H1 (cell line): ENCODE measurements at regions not wholly inside any gene's neighbourhood (a gene's known extent, or its start where the extent isn't known, plus 50 kb on each side); places are given as distances from the start of the nearest gene placed in this dataset.

Experiments
- CTCF ChIA-PET: fragments of 300-600 bp; sonication (Branson Sonifier 250); formaldehyde crosslinking; loops from one replicate; lab custom pipeline; 2021; ENCODE audit not compliant: partially characterized antibody; lab: Charles Lee
- POLR2A ChIA-PET: fragments of 300-600 bp; sonication (Branson Sonifier 250); formaldehyde crosslinking; loops from one replicate; lab custom pipeline; 2021; ENCODE audit warnings: inconsistent platforms; ENCODE audit not compliant: partially characterized antibody; lab: Charles Lee
- DNase-seq, 2 experiments: peaks; one replicate each; pipeline versions ENCODE4 v3.0.0 to v3.0.0-alpha.2; 2010 to 2022; ENCODE audit warnings: low spot score in 2 of 2, low read depth in 1 of 2, mixed read lengths in 1 of 2
- FAIRE-seq: peaks from 2 replicates; lab custom pipeline; 2011; peaks lifted over from hg19 to GRCh38; lab: Jason Lieb, UNC
- H2AFZ ChIP-seq: 2 replicates; pipeline ENCODE4 v1.8.1; 2012; ENCODE audit warnings: low read length, inconsistent platforms
- H2AK5ac ChIP-seq: 2 replicates; pipeline ENCODE4 v1.6.1; 2013; ENCODE audit warnings: low read depth, low read length
- H2BK120ac ChIP-seq: replicated peaks from 2 replicates; pipeline ENCODE3; 2013; ENCODE audit warnings: low read depth, low read length, inconsistent platforms
- H2BK12ac ChIP-seq: 2 replicates; pipeline ENCODE4 v1.6.1; 2013; ENCODE audit warnings: low read depth, low read length
- H2BK15ac ChIP-seq: 2 replicates; pipeline ENCODE4 v1.6.1; 2013; ENCODE audit warnings: low read length
- H2BK20ac ChIP-seq: 2 replicates; pipeline ENCODE4 v1.6.1; 2013; ENCODE audit warnings: low read length
- H2BK5ac ChIP-seq: 2 replicates; pipeline ENCODE4 v1.6.1; 2013; ENCODE audit warnings: low read depth, low read length
- H3K14ac ChIP-seq: 2 replicates; pipeline ENCODE4 v1.6.1; 2013; ENCODE audit warnings: inconsistent platforms; ENCODE audit not compliant: insufficient read length
- H3K18ac ChIP-seq: 2 replicates; pipeline ENCODE4 v1.6.1; 2013; ENCODE audit warnings: low read length; ENCODE audit errors: extremely low read depth
- H3K23ac ChIP-seq: 2 replicates; pipeline ENCODE4 v1.6.1; 2013; ENCODE audit warnings: inconsistent platforms; ENCODE audit not compliant: insufficient read length
- H3K23me2 ChIP-seq: 2 replicates; pipeline ENCODE4 v1.6.1; 2013; ENCODE audit warnings: low read depth, low read length
- H3K27ac ChIP-seq: 2 replicates; pipeline ENCODE4 v1.6.1; 2011; ENCODE audit warnings: low read depth, low read length, inconsistent platforms
- H3K27me3 ChIP-seq, 4 experiments: replicated peaks in 1 of 4; 1 replicate in 1 of 4; 2 replicates in 3 of 4; pipeline versions ENCODE4 v1.6.1 to v1.8.1; 2011 to 2013; ENCODE audit warnings: low read length in 3 of 4, mild to moderate bottlenecking in 3 of 4, inconsistent platforms in 2 of 4, mixed read lengths in 2 of 4, moderate library complexity in 1 of 4; ENCODE audit not compliant: control insufficient read depth in 3 of 4, insufficient read depth in 3 of 4; ENCODE audit errors: extremely low read depth in 1 of 4
- H3K36me3 ChIP-seq, 4 experiments: 2 replicates each; pipeline versions ENCODE4 v1.6.1 to v1.8.1; 2011 to 2013; ENCODE audit warnings: mild to moderate bottlenecking in 4 of 4, low read length in 3 of 4, moderate library complexity in 2 of 4, control low read depth in 1 of 4, inconsistent platforms in 1 of 4; ENCODE audit not compliant: insufficient read depth in 4 of 4, control insufficient read depth in 2 of 4
- H3K4ac ChIP-seq: replicated peaks from 2 replicates; pipeline ENCODE3; 2013; ENCODE audit warnings: low read length, low read depth, mixed read lengths, inconsistent platforms; ENCODE audit not compliant: insufficient read length
- H3K4me1 ChIP-seq, 4 experiments: replicated peaks in 1 of 4; 1 replicate in 1 of 4; 2 replicates in 3 of 4; pipeline versions ENCODE4 v1.6.1 to v1.8.1; 2011 to 2013; ENCODE audit warnings: low read length in 3 of 4, inconsistent platforms in 2 of 4, mixed read lengths in 1 of 4; ENCODE audit not compliant: insufficient read depth in 4 of 4, control insufficient read depth in 3 of 4
- H3K4me2 ChIP-seq, 2 experiments: 2 replicates each; pipeline versions ENCODE4 v1.6.1 to v1.8.1; 2011 to 2013; ENCODE audit warnings: low read depth in 2 of 2, low read length in 2 of 2, control low read depth in 1 of 2, inconsistent platforms in 1 of 2, mild to moderate bottlenecking in 1 of 2; ENCODE audit not compliant: insufficient read depth in 1 of 2
- H3K4me3 ChIP-seq, 4 experiments: fragments of 200-600, 300-600 bp in 1 of 4; sonication (generic), shearing (Covaris generic), sonication (Bioruptor Twin) in 1 of 4; 2 replicates each; pipeline versions ENCODE4 v1.5.1 to v1.8.1; 2011 to 2016; ENCODE audit warnings: low read length in 4 of 4, low read depth in 3 of 4, control low read depth in 2 of 4, inconsistent platforms in 2 of 4, mild to moderate bottlenecking in 2 of 4, mixed read lengths in 1 of 4, moderate library complexity in 1 of 4; ENCODE audit not compliant: insufficient read depth in 2 of 4; ENCODE audit errors: extremely low read depth in 1 of 4
- H3K56ac ChIP-seq: replicated peaks from 2 replicates; pipeline ENCODE3; 2013; ENCODE audit warnings: low read depth, mild to moderate bottlenecking, mixed read lengths, low read length, inconsistent platforms; ENCODE audit not compliant: insufficient read length
- H3K79me1 ChIP-seq: 2 replicates; pipeline ENCODE4 v1.6.1; 2013; ENCODE audit warnings: low read depth, low read length, control low read depth
- H3K79me2 ChIP-seq, 2 experiments: 2 replicates each; pipeline versions ENCODE4 v1.6.1 to v1.8.1; 2012 to 2013; ENCODE audit warnings: low read length in 2 of 2, mild to moderate bottlenecking in 2 of 2, inconsistent platforms in 1 of 2; ENCODE audit not compliant: insufficient read depth in 2 of 2, control insufficient read depth in 1 of 2
- H3K9ac ChIP-seq, 4 experiments: replicated peaks in 1 of 4; 1 replicate in 1 of 4; 2 replicates in 3 of 4; pipeline versions ENCODE4 v1.6.1 to v1.8.1; 2011 to 2013; ENCODE audit warnings: low read depth in 3 of 4, low read length in 3 of 4, control low read depth in 2 of 4, mild to moderate bottlenecking in 2 of 4, moderate library complexity in 2 of 4, inconsistent platforms in 1 of 4; ENCODE audit errors: extremely low read depth in 1 of 4
- H3K9me3 ChIP-seq, 2 experiments: 2 replicates each; pipeline versions ENCODE4 v1.6.1 to v1.8.1; 2012 to 2013; ENCODE audit warnings: mild to moderate bottlenecking in 2 of 2, moderate library complexity in 2 of 2, control low read depth in 1 of 2, inconsistent platforms in 1 of 2, low read depth in 1 of 2, low read length in 1 of 2, mixed read lengths in 1 of 2; ENCODE audit not compliant: insufficient read depth in 2 of 2
- H4K20me1 ChIP-seq, 2 experiments: replicated peaks in 1 of 2; 2 replicates each; pipeline versions ENCODE3 to v1.8.1; 2011 to 2013; ENCODE audit warnings: inconsistent platforms in 2 of 2, low read length in 2 of 2, mild to moderate bottlenecking in 1 of 2; ENCODE audit not compliant: insufficient read depth in 2 of 2, control insufficient read depth in 1 of 2
- H4K5ac ChIP-seq: 2 replicates; pipeline ENCODE4 v1.6.1; 2013; ENCODE audit warnings: low read length, low read depth, mixed read lengths, inconsistent platforms; ENCODE audit not compliant: insufficient read length
- H4K8ac ChIP-seq: 2 replicates; pipeline ENCODE4 v1.8.0; 2013; ENCODE audit warnings: mild to moderate bottlenecking, moderate library complexity, low read length, inconsistent platforms; ENCODE audit not compliant: insufficient read depth; ENCODE audit errors: extremely low read depth
- H4K91ac ChIP-seq: replicated peaks from 2 replicates; pipeline ENCODE3; 2013; ENCODE audit warnings: low read length, mixed read lengths, inconsistent platforms; ENCODE audit not compliant: insufficient read length
- RBBP5 ChIP-seq: IDR thresholded peaks from 2 replicates; pipeline ENCODE4 v1.7.1; 2012; ENCODE audit warnings: low read depth, mild to moderate bottlenecking, inconsistent platforms, low read length, moderate library complexity, borderline replicate concordance
- SIX5 ChIP-seq: IDR thresholded peaks from 2 replicates; pipeline ENCODE4 v1.6.1; 2011; ENCODE audit warnings: mild to moderate bottlenecking, low read depth, low read length
- SP2 ChIP-seq: IDR thresholded peaks from 2 replicates; pipeline ENCODE4 v1.6.1; 2012; ENCODE audit warnings: mild to moderate bottlenecking, low read length, inconsistent platforms
- SRF ChIP-seq: IDR thresholded peaks from 2 replicates; pipeline ENCODE4 v1.6.1; 2011; ENCODE audit warnings: mild to moderate bottlenecking, low read depth, low read length, moderate library complexity
- WGBS, 2 experiments: shearing (Covaris generic) in 1 of 2; methylation state at CpG; one replicate each; pipeline versions ENCODE4 v1.1.6 to v1.1.7; 2013 to 2015; ENCODE audit warnings: low lambda C conversion rate in 2 of 2, mixed read lengths in 2 of 2, inconsistent platforms in 1 of 2, low coverage in 1 of 2, missing lambda C conversion rate in 1 of 2; ENCODE audit not compliant: insufficient replicate concordance in 2 of 2, insufficient coverage in 1 of 2, insufficient read length in 1 of 2; ENCODE audit errors: extremely low coverage in 1 of 2, missing lambda C conversion rate in 1 of 2; 5-methylcytosine and 5-hydroxymethylcytosine counted together

DNA sequence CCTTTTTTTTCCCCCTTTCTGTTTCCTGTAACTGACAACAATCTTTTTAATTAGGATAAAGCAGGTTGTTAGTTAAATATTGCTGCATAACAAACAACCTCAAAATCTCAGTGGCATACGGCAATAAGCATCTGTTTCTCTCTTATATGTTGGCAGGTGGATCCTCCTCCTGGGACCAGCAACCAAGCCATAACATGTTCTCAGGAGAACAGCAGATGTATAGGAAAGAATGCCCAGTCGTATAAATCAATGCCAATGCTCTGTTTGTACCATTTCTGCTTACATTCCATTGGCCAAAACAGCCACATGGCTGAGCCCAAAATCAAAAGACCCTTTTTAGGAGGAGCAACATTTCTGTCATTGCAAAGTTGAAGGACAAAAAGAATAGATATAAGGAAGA, 445.7 kb downstream of the AASDHPPT start:
- Histone ChIP-seq H4K91ac (no peak overlapping the region), H3K9me3 (no peaks in the 10 kb centered on the region), H2BK5ac (no peak overlapping the region), H3K23me2 (no peaks in the 10 kb centered on the region), H3K18ac (no peak overlapping the region), H3K4me2 (no peak overlapping the region), H2BK15ac (no peak overlapping the region), H3K27ac (no peak overlapping the region), H3K23ac (no peak overlapping the region), H3K36me3 (no peaks in the 10 kb centered on the region), H3K56ac (no peak overlapping the region), H2AK5ac (no peak overlapping the region), H3K79me2 (no peaks in the 10 kb centered on the region), H3K4me3 (no peak overlapping the region), H4K5ac (no peak overlapping the region), H3K9ac (no peak overlapping the region), H2BK20ac (no peak overlapping the region), H2BK120ac (no peak overlapping the region), H2BK12ac (no peak overlapping the region), H4K8ac (no peak overlapping the region), H3K4ac (no peak overlapping the region), H3K14ac (no peak overlapping the region), H2AFZ (no peak overlapping the region), H3K27me3 (no peaks in the 10 kb centered on the region), H3K79me1 (no peaks in the 10 kb centered on the region), H4K20me1 (no peaks in the 10 kb centered on the region), H3K4me1 (no peaks in the 10 kb centered on the region)
- WGBS, 2 experiments = 80% methylated on average over 2 of the region's 2 CpGs; no CpG with 5 or more reads in 1 of the 2 experiments
- CTCF ChIA-PET = no interaction called here
- POLR2A ChIA-PET = no interaction called here
- TF ChIP-seq SRF (no peak), SIX5 (no peak), SP2 (no peak), RBBP5 (no peak)
- FAIRE-seq (no peak), DNase-seq (no peak)
